ENCODE measurements at regions not wholly inside any gene's neighbourhood (a gene's known extent, or its start where the extent isn't known, plus 50 kb on each side); places are given as distances from the start of the nearest gene placed in this dataset.

DNA sequence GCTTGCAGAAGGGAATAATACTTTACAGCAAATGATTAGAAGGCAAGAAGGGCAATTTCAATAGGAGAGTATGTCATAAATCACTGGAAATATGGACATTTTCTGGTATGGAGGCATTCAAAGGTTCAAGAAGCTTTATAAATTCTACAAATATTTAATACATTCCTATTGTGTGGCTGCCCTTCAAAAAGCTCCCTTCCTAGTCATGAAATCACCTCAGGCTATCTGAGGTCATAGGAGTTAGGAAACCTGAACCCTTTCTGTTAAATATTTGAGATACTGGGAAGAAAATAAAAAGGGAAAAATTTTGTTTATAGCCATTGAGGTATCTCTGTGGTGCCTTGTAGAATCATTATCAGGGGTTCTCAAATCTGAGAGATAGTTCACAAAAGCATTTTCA lies 316.8 kb upstream of the EMCN start:
- TF ChIP-seq, protein P1, sequence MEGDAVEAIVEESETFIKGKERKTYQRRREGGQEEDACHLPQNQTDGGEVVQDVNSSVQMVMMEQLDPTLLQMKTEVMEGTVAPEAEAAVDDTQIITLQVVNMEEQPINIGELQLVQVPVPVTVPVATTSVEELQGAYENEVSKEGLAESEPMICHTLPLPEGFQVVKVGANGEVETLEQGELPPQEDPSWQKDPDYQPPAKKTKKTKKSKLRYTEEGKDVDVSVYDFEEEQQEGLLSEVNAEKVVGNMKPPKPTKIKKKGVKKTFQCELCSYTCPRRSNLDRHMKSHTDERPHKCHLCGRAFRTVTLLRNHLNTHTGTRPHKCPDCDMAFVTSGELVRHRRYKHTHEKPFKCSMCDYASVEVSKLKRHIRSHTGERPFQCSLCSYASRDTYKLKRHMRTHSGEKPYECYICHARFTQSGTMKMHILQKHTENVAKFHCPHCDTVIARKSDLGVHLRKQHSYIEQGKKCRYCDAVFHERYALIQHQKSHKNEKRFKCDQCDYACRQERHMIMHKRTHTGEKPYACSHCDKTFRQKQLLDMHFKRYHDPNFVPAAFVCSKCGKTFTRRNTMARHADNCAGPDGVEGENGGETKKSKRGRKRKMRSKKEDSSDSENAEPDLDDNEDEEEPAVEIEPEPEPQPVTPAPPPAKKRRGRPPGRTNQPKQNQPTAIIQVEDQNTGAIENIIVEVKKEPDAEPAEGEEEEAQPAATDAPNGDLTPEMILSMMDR (conservative IDR thresholded peaks at IDR 0.05; ENCODE audit: low read depth, low read length) = no peak
- TF ChIP-seq MXI1 (IDR thresholded peaks at IDR 0.05; ENCODE audit: borderline replicate concordance, low read depth, low read length) (no peak), NFE2L2 (IDR thresholded peaks at IDR 0.05; ENCODE audit: low read depth, low read length) (no peak), POLR2A (IDR thresholded peaks at IDR 0.05; ENCODE audit: low read depth, low read length) (no peak), RCOR1 (IDR thresholded peaks at IDR 0.05; ENCODE audit: insufficient replicate concordance, low read length) (no peak), RAD21 (IDR thresholded peaks at IDR 0.05; ENCODE audit: low read length) (no peak)

Data from IMR-90 (cell line).